WTC11 (cell line): ENCODE measurements at regions not wholly inside any gene's neighbourhood (a gene's known extent, or its start where the extent isn't known, plus 50 kb on each side); places are given as distances from the start of the nearest gene placed in this dataset.

Experiments used
- ATAC-seq: fragments of 200-7000 bp; cut with Tn5 transposase; 2 replicates; pipeline ENCODE4 v1.10.0; 2021; ENCODE audit warnings: mild to moderate bottlenecking, moderate library complexity
- CTCF ChIA-PET: fragments of 300-600 bp; sonication (Branson Sonifier 250); formaldehyde crosslinking; loops from one replicate; lab custom pipeline; 2021; ENCODE audit warnings: antibody characterized with exemption; lab: Charles Lee
- POLR2A ChIA-PET: fragments of 350-600 bp; sonication (Branson Sonifier 250); formaldehyde crosslinking; loops from one replicate; lab custom pipeline; 2021; ENCODE audit warnings: antibody characterized with exemption; lab: Charles Lee
- DNase-seq: peaks from one replicate; pipeline ENCODE4 v3.0.0; 2021; ENCODE audit warnings: low spot score
- H3K27ac Mint-ChIP-seq: 2 replicates; pipeline ENCODE4 v1.8.0; 2021; ENCODE audit warnings: mixed read lengths
- H3K27me3 Mint-ChIP-seq: 2 replicates; pipeline ENCODE4 v1.8.0; 2021; ENCODE audit warnings: low read depth, mild to moderate bottlenecking, moderate library complexity, mixed read lengths
- H3K36me3 Mint-ChIP-seq: 2 replicates; pipeline ENCODE4 v1.8.0; 2021; ENCODE audit warnings: mixed read lengths
- H3K4me1 Mint-ChIP-seq: 2 replicates; pipeline ENCODE4 v1.8.0; 2022; ENCODE audit warnings: mixed read lengths
- H3K4me3 Mint-ChIP-seq: 2 replicates; pipeline ENCODE4 v1.8.0; 2021; ENCODE audit warnings: mild to moderate bottlenecking, moderate library complexity, mixed read lengths
- H3K9me3 Mint-ChIP-seq: 2 replicates; pipeline ENCODE4 v1.8.0; 2021; ENCODE audit warnings: mixed read lengths
- ERG ChIP-seq: fragments of 250-450 bp; sonication (Bioruptor Pico); IDR thresholded peaks from 2 replicates; pipeline ENCODE4 v1.8.0; 2021; ENCODE audit warnings: mild to moderate bottlenecking
- FOXK1 ChIP-seq: sonication (generic); formaldehyde crosslinking; IDR thresholded peaks from 2 replicates; pipeline ENCODE4 v1.8.0; 2022; ENCODE audit warnings: mild to moderate bottlenecking, moderate library complexity, missing genetic modification reagents
- GRHL2 ChIP-seq: fragments of 250-450 bp; sonication (Bioruptor Pico); IDR thresholded peaks from 2 replicates; pipeline ENCODE4 v1.8.0; 2022; ENCODE audit warnings: mild to moderate bottlenecking, moderate library complexity; ENCODE audit not compliant: insufficient replicate concordance, severe bottlenecking
- HMGA2 ChIP-seq: fragments of 250-450 bp; sonication (Bioruptor Pico); IDR thresholded peaks from 2 replicates; pipeline ENCODE4 v1.4.0; 2021; ENCODE audit warnings: mild to moderate bottlenecking, moderate library complexity
- KAT7 ChIP-seq: sonication (generic); formaldehyde crosslinking; IDR thresholded peaks from 2 replicates; pipeline ENCODE4 v1.8.1; 2023; ENCODE audit warnings: missing genetic modification reagents, mild to moderate bottlenecking, borderline replicate concordance
- MLX ChIP-seq: sonication (generic); formaldehyde crosslinking; IDR thresholded peaks from 2 replicates; pipeline ENCODE4 v1.8.1; 2023; ENCODE audit warnings: mild to moderate bottlenecking, missing genetic modification reagents, moderate library complexity
- MYBL2 ChIP-seq: sonication (generic); formaldehyde crosslinking; IDR thresholded peaks from 2 replicates; pipeline ENCODE4 v1.8.1; 2023; ENCODE audit warnings: mild to moderate bottlenecking, moderate library complexity, missing genetic modification reagents
- NFYB ChIP-seq: sonication (generic); formaldehyde crosslinking; conservative IDR thresholded peaks from 2 replicates; pipeline ENCODE4 v1.8.0; 2022; ENCODE audit warnings: low read depth, missing genetic modification reagents
- NR2C2 ChIP-seq: sonication (generic); formaldehyde crosslinking; IDR thresholded peaks from 2 replicates; pipeline ENCODE4 v1.8.0; 2022; ENCODE audit warnings: mild to moderate bottlenecking, missing genetic modification reagents
- NR3C1 ChIP-seq: sonication (generic); formaldehyde crosslinking; conservative IDR thresholded peaks from 2 replicates; pipeline ENCODE4 v1.8.1; 2023; ENCODE audit warnings: low read depth, mild to moderate bottlenecking, missing genetic modification reagents
- SOX15 ChIP-seq: fragments of 250-450 bp; sonication (Bioruptor Pico); IDR thresholded peaks from 2 replicates; pipeline ENCODE4 v1.9.0; 2021; ENCODE audit warnings: mild to moderate bottlenecking
- SP1 ChIP-seq: sonication (generic); formaldehyde crosslinking; conservative IDR thresholded peaks from 2 replicates; pipeline ENCODE4 v1.8.1; 2022; ENCODE audit warnings: missing genetic modification reagents
- USF1 ChIP-seq: sonication (generic); formaldehyde crosslinking; IDR thresholded peaks from 2 replicates; pipeline ENCODE4 v1.8.0; 2022; ENCODE audit warnings: mild to moderate bottlenecking, missing genetic modification reagents
- ZNF121 ChIP-seq: sonication (generic); formaldehyde crosslinking; IDR thresholded peaks from 2 replicates; pipeline ENCODE4 v1.8.0; 2023; ENCODE audit warnings: missing genetic modification reagents
- ZNF138 ChIP-seq: sonication (generic); formaldehyde crosslinking; conservative IDR thresholded peaks from 2 replicates; pipeline ENCODE4 v1.8.1; 2022; ENCODE audit warnings: mild to moderate bottlenecking, moderate library complexity, missing genetic modification reagents
- ZNF281 ChIP-seq: sonication (generic); formaldehyde crosslinking; IDR thresholded peaks from 2 replicates; pipeline ENCODE4 v1.8.0; 2023; ENCODE audit warnings: mild to moderate bottlenecking, missing genetic modification reagents
- ZNF317 ChIP-seq: sonication (generic); formaldehyde crosslinking; IDR thresholded peaks from 2 replicates; pipeline ENCODE4 v1.8.1; 2023; ENCODE audit warnings: low read depth, mild to moderate bottlenecking, moderate library complexity, missing genetic modification reagents, borderline replicate concordance
- TF ChIP-seq, protein P1 (sequence below): sonication (generic); formaldehyde crosslinking; IDR thresholded peaks from 2 replicates; pipeline ENCODE4 v1.8.0; 2022; ENCODE audit warnings: mild to moderate bottlenecking, missing genetic modification reagents
- TF ChIP-seq, protein P2 (sequence below): fragments of 250-450 bp; sonication (Bioruptor Pico); IDR thresholded peaks from 2 replicates; pipeline ENCODE4 v1.9.0; 2021; ENCODE audit warnings: mild to moderate bottlenecking
- TF ChIP-seq, protein P3 (sequence below): fragments of 250-450 bp; sonication (Bioruptor Pico); conservative IDR thresholded peaks from 2 replicates; pipeline ENCODE4 v1.9.0; 2021; ENCODE audit warnings: mild to moderate bottlenecking

- TF ChIP-seq, protein P1, sequence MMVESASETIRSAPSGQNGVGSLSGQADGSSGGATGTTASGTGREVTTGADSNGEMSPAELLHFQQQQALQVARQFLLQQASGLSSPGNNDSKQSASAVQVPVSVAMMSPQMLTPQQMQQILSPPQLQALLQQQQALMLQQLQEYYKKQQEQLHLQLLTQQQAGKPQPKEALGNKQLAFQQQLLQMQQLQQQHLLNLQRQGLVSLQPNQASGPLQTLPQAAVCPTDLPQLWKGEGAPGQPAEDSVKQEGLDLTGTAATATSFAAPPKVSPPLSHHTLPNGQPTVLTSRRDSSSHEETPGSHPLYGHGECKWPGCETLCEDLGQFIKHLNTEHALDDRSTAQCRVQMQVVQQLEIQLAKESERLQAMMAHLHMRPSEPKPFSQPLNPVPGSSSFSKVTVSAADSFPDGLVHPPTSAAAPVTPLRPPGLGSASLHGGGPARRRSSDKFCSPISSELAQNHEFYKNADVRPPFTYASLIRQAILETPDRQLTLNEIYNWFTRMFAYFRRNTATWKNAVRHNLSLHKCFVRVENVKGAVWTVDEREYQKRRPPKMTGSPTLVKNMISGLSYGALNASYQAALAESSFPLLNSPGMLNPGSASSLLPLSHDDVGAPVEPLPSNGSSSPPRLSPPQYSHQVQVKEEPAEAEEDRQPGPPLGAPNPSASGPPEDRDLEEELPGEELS (CRISPR knock-in tag): no peak
These were observed 161.0 kb upstream of the RORB start (continued) for GRCh38 chr9:74336161-74336560.

DNA sequence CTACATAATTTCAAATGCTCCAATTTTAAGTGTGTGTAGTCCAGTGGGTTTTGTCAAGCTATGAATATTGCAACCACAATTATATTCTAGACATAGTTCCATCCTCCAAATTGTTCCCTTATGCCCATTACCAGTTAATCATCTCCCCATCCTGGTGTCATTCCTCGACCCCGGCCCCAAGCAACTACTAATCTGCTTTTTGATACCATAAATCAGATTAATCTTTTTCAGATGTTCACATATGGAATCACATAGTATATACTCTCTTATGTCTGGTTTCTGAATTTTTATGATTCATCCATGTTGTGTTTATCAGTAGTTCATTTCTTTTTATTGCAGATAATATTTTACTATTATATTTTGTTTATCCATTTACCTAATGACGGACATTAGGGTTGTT is 148.4 kb upstream of the RORB start:
- ChIA-PET POLR2A (no interaction called here), CTCF (no interaction called here)
- no peaks in the 10 kb centered on the region for H3K4me1 Mint-ChIP-seq
- H3K9me3 Mint-ChIP-seq: peaks cover 4% of the 10 kb centered on the region
- DNase-seq: no peak
- H3K27me3 Mint-ChIP-seq: no peaks in the 10 kb centered on the region
- H3K27ac Mint-ChIP-seq: no peak overlapping the region
- H3K4me3 Mint-ChIP-seq: no peak overlapping the region
- H3K36me3 Mint-ChIP-seq: no peaks in the 10 kb centered on the region
- no peak for ATAC-seq
- TF ChIP-seq USF1 (CRISPR knock-in tag): no peak
- no peak for TF ChIP-seq HMGA2 (CRISPR knock-in tag)
- TF ChIP-seq FOXK1 (CRISPR knock-in tag): no peak
- TF ChIP-seq, protein P2, sequence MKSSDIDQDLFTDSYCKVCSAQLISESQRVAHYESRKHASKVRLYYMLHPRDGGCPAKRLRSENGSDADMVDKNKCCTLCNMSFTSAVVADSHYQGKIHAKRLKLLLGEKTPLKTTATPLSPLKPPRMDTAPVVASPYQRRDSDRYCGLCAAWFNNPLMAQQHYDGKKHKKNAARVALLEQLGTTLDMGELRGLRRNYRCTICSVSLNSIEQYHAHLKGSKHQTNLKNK (CRISPR knock-in tag): no peak
- TF ChIP-seq NR3C1: no peak
- no peak for TF ChIP-seq ZNF317 (CRISPR knock-in tag)
- no peak for TF ChIP-seq ERG (CRISPR knock-in tag)
- TF ChIP-seq KAT7 (CRISPR knock-in tag): no peak
- TF ChIP-seq NFYB: no peak
- TF ChIP-seq GRHL2 (CRISPR knock-in tag): no peak
- TF ChIP-seq MYBL2: no peak
- no peak for TF ChIP-seq SOX15 (CRISPR knock-in tag)
- TF ChIP-seq, protein P3, sequence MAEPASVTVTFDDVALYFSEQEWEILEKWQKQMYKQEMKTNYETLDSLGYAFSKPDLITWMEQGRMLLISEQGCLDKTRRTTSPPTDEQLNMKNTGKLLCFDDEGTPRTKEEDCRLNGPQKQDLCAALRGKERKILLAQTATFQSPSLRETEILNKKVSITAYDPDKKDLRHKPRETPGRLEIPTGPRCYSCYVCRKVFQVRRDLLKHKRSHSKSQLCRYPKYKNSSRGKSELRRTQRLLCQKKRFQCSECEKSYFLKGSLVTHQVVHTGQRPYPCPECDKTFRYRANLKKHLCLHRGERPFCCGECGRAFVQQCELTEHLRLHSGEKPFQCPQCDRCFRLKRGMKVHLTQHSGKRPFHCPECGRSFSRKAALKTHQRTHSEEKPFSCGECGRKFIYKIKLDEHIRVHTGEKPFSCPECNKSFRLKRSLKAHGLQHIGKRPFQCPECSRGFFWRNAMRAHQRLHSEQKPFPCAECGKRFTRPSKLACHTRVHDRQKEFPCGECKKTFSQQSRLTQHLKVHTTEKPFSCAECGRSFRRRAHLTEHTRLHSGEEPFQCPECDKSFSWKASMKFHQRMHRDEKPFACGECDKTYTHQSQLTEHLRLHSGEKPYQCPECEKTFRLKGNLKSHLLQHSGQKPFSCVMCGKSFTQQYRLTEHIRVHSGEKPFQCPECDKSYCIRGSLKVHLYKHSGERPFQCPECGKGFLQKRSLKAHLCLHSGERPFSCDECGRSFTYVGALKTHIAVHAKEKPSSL: no peak
- TF ChIP-seq ZNF138 (CRISPR knock-in tag): no peak
- no peak for TF ChIP-seq MLX
- TF ChIP-seq SP1 (CRISPR knock-in tag): no peak

GRCh38 chr9:74355107-74355506 is 142.0 kb upstream of the RORB start:
- Mint-ChIP-seq H3K27ac (no peak overlapping the region), H3K27me3 (no peaks in the 10 kb centered on the region), H3K4me1 (no peaks in the 10 kb centered on the region), H3K36me3 (no peaks in the 10 kb centered on the region), H3K9me3 (no peaks in the 10 kb centered on the region), H3K4me3 (no peak overlapping the region)
- ATAC-seq: no peak
- POLR2A ChIA-PET: no interaction called here
- CTCF ChIA-PET: no interaction called here
- DNase-seq: no peak
- TF ChIP-seq NR2C2 (CRISPR knock-in tag) (no peak), ZNF281 (CRISPR knock-in tag) (no peak), ZNF121 (CRISPR knock-in tag) (no peak)
- TF ChIP-seq, protein P3: no peak
- TF ChIP-seq, protein P1 (CRISPR knock-in tag): no peak
